SK-N-SH (cell line): ENCODE measurements at regions not wholly inside any gene's neighbourhood (a gene's known extent, or its start where the extent isn't known, plus 50 kb on each side); places are given as distances from the start of the nearest gene placed in this dataset.
A peak's percentile ranks its signal among the peaks of the same experiment; 100 is the strongest.

ENCODE experiments used
- CTCF ChIA-PET: fragments of 300-600, 350-600 bp; formaldehyde crosslinking; extraction: SDS; loops from one replicate; lab custom pipeline; 2021; lab: Yijun Ruan, JAX
- POLR2A ChIA-PET: fragments of 350-600 bp; sonication (Branson Sonifier 250); formaldehyde crosslinking; extraction: SDS; loops from one replicate; lab custom pipeline; 2020; ENCODE audit warnings: antibody characterized with exemption, inconsistent platforms; lab: Yijun Ruan, JAX
- DNase-seq: peaks from one replicate; pipeline ENCODE4 v3.0.0; 2012
- H2AFZ ChIP-seq: fragments of 200-600 bp; sonication (generic); 2 replicates; pipeline ENCODE4 v1.8.1; 2016; ENCODE audit warnings: antibody characterized with exemption, mild to moderate bottlenecking, low read depth
- H3F3A ChIP-seq: fragments of 200-600 bp; sonication (generic); replicated peaks from 2 replicates; pipeline ENCODE3; 2016; ENCODE audit warnings: antibody characterized with exemption, mild to moderate bottlenecking; ENCODE audit not compliant: insufficient read depth
- H3K27ac ChIP-seq, 2 experiments: fragments of 200-500 bp in 1 of 2; fragments of 200-600 bp in 1 of 2; sonication (Bioruptor generic) in 1 of 2; sonication (generic), shearing (Covaris generic) in 1 of 2; 2 replicates each; pipeline versions ENCODE4 v1.5.1 to v1.6.1; 2014 to 2016; ENCODE audit warnings: low read depth in 2 of 2, inconsistent platforms in 1 of 2, low read length in 1 of 2, mild to moderate bottlenecking in 1 of 2, mixed read lengths in 1 of 2
- H3K27me3 ChIP-seq: fragments of 200-600 bp; sonication (generic), shearing (Covaris generic); 2 replicates; pipeline ENCODE4 v1.6.1; 2016; ENCODE audit warnings: mixed run types; ENCODE audit not compliant: insufficient read depth
- H3K36me3 ChIP-seq, 2 experiments: fragments of 200-500 bp in 1 of 2; fragments of 200-600 bp in 1 of 2; sonication (Bioruptor generic) in 1 of 2; sonication (generic) in 1 of 2; replicated peaks in 1 of 2; 2 replicates each; pipeline versions ENCODE3 to v1.5.1; 2014 to 2016; ENCODE audit warnings: low read length in 1 of 2, mild to moderate bottlenecking in 1 of 2; ENCODE audit not compliant: insufficient read depth in 2 of 2, control insufficient read depth in 1 of 2
- H3K4me1 ChIP-seq, 2 experiments: fragments of 200-500 bp in 1 of 2; fragments of 200-600 bp in 1 of 2; sonication (Bioruptor generic) in 1 of 2; sonication (generic), shearing (Covaris generic) in 1 of 2; 2 replicates each; pipeline versions ENCODE4 v1.5.1 to v1.6.1; 2014 to 2016; ENCODE audit warnings: low read depth in 1 of 2, low read length in 1 of 2, mixed run types in 1 of 2; ENCODE audit not compliant: insufficient read depth in 2 of 2, control insufficient read depth in 1 of 2
- H3K4me2 ChIP-seq: fragments of 200-600 bp; sonication (generic), shearing (Covaris generic); 2 replicates; pipeline ENCODE4 v1.6.1; 2017; ENCODE audit warnings: mixed run types
- H3K4me3 ChIP-seq, 2 experiments: fragments of 200-500 bp in 1 of 2; fragments of 200-600 bp in 1 of 2; sonication (Bioruptor generic) in 1 of 2; sonication (generic), shearing (Covaris generic) in 1 of 2; 2 replicates each; pipeline versions ENCODE4 v1.5.1 to v1.8.1; 2014 to 2016; ENCODE audit warnings: low read depth in 2 of 2, inconsistent platforms in 1 of 2, low read length in 1 of 2, mild to moderate bottlenecking in 1 of 2, mixed read lengths in 1 of 2, moderate library complexity in 1 of 2
- H3K79me2 ChIP-seq: fragments of 200-600 bp; sonication (generic); 2 replicates; pipeline ENCODE4 v1.8.1; 2017; ENCODE audit warnings: mild to moderate bottlenecking; ENCODE audit not compliant: insufficient read depth
- H3K9ac ChIP-seq: fragments of 200-600 bp; sonication (generic); 2 replicates; pipeline ENCODE4 v1.6.1; 2017; ENCODE audit warnings: mixed run types
- H3K9me2 ChIP-seq: fragments of 200-600 bp; sonication (generic); 2 replicates; pipeline ENCODE4 v1.6.1; 2017; ENCODE audit warnings: mixed run types
- H3K9me3 ChIP-seq: fragments of 200-600 bp; sonication (generic); 2 replicates; pipeline ENCODE4 v1.6.1; 2017; ENCODE audit warnings: mixed run types, mild to moderate bottlenecking, moderate library complexity
- H4K20me1 ChIP-seq: fragments of 200-600 bp; sonication (generic); 2 replicates; pipeline ENCODE4 v1.6.1; 2017; ENCODE audit warnings: mild to moderate bottlenecking, mixed run types; ENCODE audit not compliant: insufficient read depth
- CHD2 ChIP-seq: fragments of 150-350 bp; IDR thresholded peaks from 2 replicates; pipeline ENCODE4 v1.6.1; 2018; ENCODE audit warnings: low read length; ENCODE audit not compliant: partially characterized antibody
- EZH2phosphoT487 ChIP-seq: fragments of 200-600 bp; sonication (generic); IDR thresholded peaks from 2 replicates; pipeline ENCODE4 v1.6.1; 2017; ENCODE audit warnings: low read depth, mixed run types, mild to moderate bottlenecking, antibody characterized with exemption, moderate library complexity, borderline replicate concordance
- FOSL2 ChIP-seq: IDR thresholded peaks from 2 replicates; pipeline ENCODE4 v1.4.0; 2012; ENCODE audit warnings: low read depth, mild to moderate bottlenecking, moderate library complexity, borderline replicate concordance
- FOXM1 ChIP-seq: IDR thresholded peaks from 2 replicates; pipeline ENCODE4 v1.4.0; 2012; ENCODE audit warnings: low read depth, mild to moderate bottlenecking
- GABPA ChIP-seq: IDR thresholded peaks from 2 replicates; pipeline ENCODE4 v1.4.0; 2012; ENCODE audit warnings: low read depth, mild to moderate bottlenecking
- GATA2 ChIP-seq: sonication (generic); formaldehyde crosslinking; IDR thresholded peaks from 2 replicates; pipeline ENCODE4 v1.5.0; 2020; ENCODE audit warnings: mild to moderate bottlenecking, missing genetic modification reagents
- IRF3 ChIP-seq: fragments of 150-350 bp; IDR thresholded peaks from 2 replicates; pipeline ENCODE4 v1.6.1; 2016; ENCODE audit warnings: mild to moderate bottlenecking, low read depth, low read length
- MEF2A ChIP-seq: IDR thresholded peaks from 2 replicates; pipeline ENCODE4 v1.4.0; 2012; ENCODE audit warnings: low read depth, borderline replicate concordance
- MXI1 ChIP-seq: IDR thresholded peaks from 2 replicates; pipeline ENCODE4 v1.6.1; 2012; ENCODE audit warnings: mild to moderate bottlenecking, low read depth, low read length, improper control_type of control experiment
- RAD21 ChIP-seq: IDR thresholded peaks from 2 replicates; pipeline ENCODE4 v1.6.1; 2012; ENCODE audit warnings: mild to moderate bottlenecking, low read length
- RFX5 ChIP-seq: IDR thresholded peaks from 2 replicates; pipeline ENCODE4 v1.6.1; 2012; ENCODE audit warnings: mild to moderate bottlenecking, improper control_type of control experiment, low read length
- SIN3A ChIP-seq: IDR thresholded peaks from 2 replicates; pipeline ENCODE4 v1.6.1; 2012; ENCODE audit warnings: low read depth, mild to moderate bottlenecking, low read length, moderate library complexity, borderline replicate concordance
- SMC3 ChIP-seq: IDR thresholded peaks from 2 replicates; pipeline ENCODE4 v1.6.1; 2012; ENCODE audit warnings: low read depth, low read length, improper control_type of control experiment
- TCF12 ChIP-seq: IDR thresholded peaks from 2 replicates; pipeline ENCODE4 v1.4.0; 2012
- TEAD4 ChIP-seq: IDR thresholded peaks from 2 replicates; pipeline ENCODE4 v1.4.0; 2012; ENCODE audit warnings: mild to moderate bottlenecking, borderline replicate concordance; ENCODE audit not compliant: insufficient read depth
- USF1 ChIP-seq: IDR thresholded peaks from 2 replicates; pipeline ENCODE4 v1.4.0; 2012; ENCODE audit warnings: low read depth, borderline replicate concordance
- YY1 ChIP-seq: IDR thresholded peaks from 2 replicates; pipeline ENCODE4 v1.4.0; 2012; ENCODE audit warnings: low read depth, mild to moderate bottlenecking
- WGBS: methylation state at CpG from one replicate; pipeline ENCODE4 v1.1.6; 2017; ENCODE audit warnings: low lambda C conversion rate; 5-methylcytosine and 5-hydroxymethylcytosine counted together

- Histone ChIP-seq H3K9ac (no peak overlapping the region), H3K9me2 (no peaks in the 10 kb centered on the region), H3K27ac (no peak overlapping the region), H3K9me3 (no peaks in the 10 kb centered on the region), H3F3A (peaks cover 22% of the 10 kb centered on the region), H3K4me3 (no peak overlapping the region), H3K4me1 (no peaks in the 10 kb centered on the region; a peak in 1 of 4 replicates), H3K36me3 (no peaks in the 10 kb centered on the region), H2AFZ (no peak overlapping the region), H3K27me3 (no peaks in the 10 kb centered on the region), H4K20me1 (no peaks in the 10 kb centered on the region), H3K4me2 (no peak overlapping the region), H3K79me2 (no peaks in the 10 kb centered on the region)
- CTCF ChIA-PET: interaction anchor here (0.7 kb wide), 1 partner anchor 1545 kb away, joined by 3 read pairs; no protein-coding TSS in a partner anchor
- 49% methylated on average over 2 of the region's 2 CpGs for WGBS
- POLR2A ChIA-PET: no interaction called here
- no peak for TF ChIP-seq RAD21
- TF ChIP-seq GABPA: no peak
- TF ChIP-seq USF1: no peak
- no peak for TF ChIP-seq FOSL2
- no peak for TF ChIP-seq SMC3
- TF ChIP-seq EZH2phosphoT487: no peak
- TF ChIP-seq IRF3: no peak
- no peak for TF ChIP-seq RFX5
- TF ChIP-seq YY1: no peak
- no peak for TF ChIP-seq MEF2A
- TF ChIP-seq SIN3A: no peak
- TF ChIP-seq FOXM1: no peak
- TF ChIP-seq MXI1: no peak
- TF ChIP-seq CHD2: no peak
- TF ChIP-seq TCF12: no peak
- no peak for TF ChIP-seq GATA2 (CRISPR knock-in tag)
- no peak for TF ChIP-seq TEAD4
- peak; percentile 11 for DNase-seq
These were observed 50.8 kb upstream of the SGK1 start for GRCh38 chr6:134368670-134369069.
